DND-41 (cell line): ENCODE measurements at regions not wholly inside any gene's neighbourhood (a gene's known extent, or its start where the extent isn't known, plus 50 kb on each side); places are given as distances from the start of the nearest gene placed in this dataset.

Experiments used
- ATAC-seq: fragments of 200-7000 bp; cut with Tn5 transposase; 3 replicates; pipeline ENCODE4 v1.9.1; 2021; ENCODE audit warnings: low read depth; ENCODE audit not compliant: insufficient read depth
- DNase-seq: peaks from one replicate; pipeline ENCODE4 v3.0.0-alpha.2; 2020
- H2AFZ ChIP-seq: 2 replicates; pipeline ENCODE4 v1.6.0; 2012; ENCODE audit warnings: low read depth, low read length
- H3K27ac ChIP-seq: 2 replicates; pipeline ENCODE4 v1.5.1; 2012; ENCODE audit warnings: low read length, inconsistent platforms
- H3K27me3 ChIP-seq: fragments of 200-600 bp; sonication (generic); 2 replicates; pipeline ENCODE4 v1.6.0; 2012; ENCODE audit warnings: low read length, mild to moderate bottlenecking, inconsistent platforms; ENCODE audit not compliant: insufficient read depth, poor library complexity
- H3K36me3 ChIP-seq: 2 replicates; pipeline ENCODE4 v1.5.1; 2012; ENCODE audit warnings: low read length, inconsistent platforms; ENCODE audit not compliant: insufficient read depth
- H3K4me1 ChIP-seq: 2 replicates; pipeline ENCODE4 v1.5.1; 2012; ENCODE audit warnings: mild to moderate bottlenecking, low read length; ENCODE audit not compliant: insufficient read depth
- H3K4me2 ChIP-seq: 2 replicates; pipeline ENCODE4 v1.6.0; 2012; ENCODE audit warnings: mild to moderate bottlenecking, moderate library complexity, low read length, inconsistent platforms; ENCODE audit not compliant: insufficient read depth
- H3K4me3 ChIP-seq, 2 experiments: fragments of 200-600 bp in 1 of 2; shearing (Covaris generic) in 1 of 2; 2 replicates each; pipeline ENCODE4 v1.5.1; 2012 to 2016; ENCODE audit warnings: inconsistent platforms in 2 of 2, low read length in 2 of 2, mild to moderate bottlenecking in 2 of 2, low read depth in 1 of 2, moderate library complexity in 1 of 2
- H3K79me2 ChIP-seq: 2 replicates; pipeline ENCODE4 v1.6.0; 2012; ENCODE audit warnings: low read length, inconsistent platforms; ENCODE audit not compliant: insufficient read depth
- H3K9ac ChIP-seq: 2 replicates; pipeline ENCODE4 v1.6.0; 2012; ENCODE audit warnings: low read depth, mild to moderate bottlenecking, inconsistent platforms, low read length, moderate library complexity
- H3K9me3 ChIP-seq: 2 replicates; pipeline ENCODE4 v1.5.1; 2012; ENCODE audit warnings: low read length, moderate library complexity, mild to moderate bottlenecking, inconsistent platforms; ENCODE audit not compliant: insufficient read depth, severe bottlenecking
- H4K20me1 ChIP-seq: 2 replicates; pipeline ENCODE4 v1.6.0; 2012; ENCODE audit warnings: low read length; ENCODE audit not compliant: insufficient read depth
- EZH2 ChIP-seq: IDR thresholded peaks from 3 replicates; pipeline ENCODE4 v1.6.1; 2012; ENCODE audit warnings: borderline replicate concordance, low read depth, mild to moderate bottlenecking, moderate library complexity, low read length, inconsistent platforms; ENCODE audit not compliant: severe bottlenecking
- TF ChIP-seq, protein P1 (sequence below): IDR thresholded peaks from 2 replicates; pipeline ENCODE4 v1.5.1; 2012; ENCODE audit warnings: borderline replicate concordance, low read length, moderate library complexity, mild to moderate bottlenecking; ENCODE audit not compliant: poor library complexity, severe bottlenecking; ENCODE audit errors: extremely low read depth

DNA sequence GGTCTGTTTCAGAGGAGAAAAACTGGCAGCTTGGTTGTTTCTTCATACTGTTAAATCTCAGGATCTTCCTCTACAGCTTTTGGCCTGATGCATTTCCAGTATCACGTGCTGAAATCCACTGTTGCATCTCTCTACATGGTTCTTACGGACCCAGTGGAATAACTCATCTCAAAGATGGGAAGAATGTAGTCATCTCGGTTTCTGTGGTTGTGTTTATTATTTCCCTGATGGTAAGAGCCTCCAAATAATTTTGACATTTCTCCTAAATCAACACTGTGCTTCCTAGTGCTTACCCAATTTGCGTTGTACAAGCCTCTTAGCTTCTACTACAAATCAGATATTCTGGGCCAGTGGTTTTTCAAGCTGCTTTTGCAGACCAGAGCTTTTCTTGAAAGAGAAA is 812.8 kb downstream of the C12orf50 start:
- Histone ChIP-seq H3K4me1 (no peaks in the 10 kb centered on the region), H2AFZ (no peak overlapping the region)
- ATAC-seq = no peak

DNA sequence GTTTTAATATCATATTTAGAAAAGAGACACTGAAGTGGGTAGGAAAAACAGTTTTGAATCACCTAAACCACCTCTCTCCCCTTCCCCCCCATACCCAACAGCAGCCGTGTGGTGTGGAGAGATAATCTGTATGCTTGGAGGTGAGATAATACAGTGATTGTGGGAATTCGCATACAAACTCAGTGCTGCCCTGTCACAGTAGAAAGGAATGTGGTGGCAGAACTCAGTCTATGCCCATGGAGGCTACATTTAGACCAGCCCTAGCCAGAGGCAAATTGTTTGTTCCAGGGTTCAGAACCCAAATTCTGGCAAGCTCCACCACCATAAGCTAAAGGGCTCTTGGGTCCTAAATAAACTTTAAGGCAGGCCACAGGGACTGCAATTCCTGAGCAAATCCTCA is 827.0 kb downstream of the C12orf50 start:
- Histone ChIP-seq H3K36me3 (no peaks in the 10 kb centered on the region), H3K27ac (no peak overlapping the region), H3K79me2 (no peaks in the 10 kb centered on the region), H3K9ac (no peak overlapping the region), H4K20me1 (no peaks in the 10 kb centered on the region), H3K27me3 (no peaks in the 10 kb centered on the region), H2AFZ (no peak overlapping the region), H3K4me2 (no peak overlapping the region), H3K4me1 (no peaks in the 10 kb centered on the region), H3K4me3 (no peak overlapping the region), H3K9me3 (no peaks in the 10 kb centered on the region)
- ATAC-seq = no peak
- no peak for DNase-seq
- TF ChIP-seq, protein P1, sequence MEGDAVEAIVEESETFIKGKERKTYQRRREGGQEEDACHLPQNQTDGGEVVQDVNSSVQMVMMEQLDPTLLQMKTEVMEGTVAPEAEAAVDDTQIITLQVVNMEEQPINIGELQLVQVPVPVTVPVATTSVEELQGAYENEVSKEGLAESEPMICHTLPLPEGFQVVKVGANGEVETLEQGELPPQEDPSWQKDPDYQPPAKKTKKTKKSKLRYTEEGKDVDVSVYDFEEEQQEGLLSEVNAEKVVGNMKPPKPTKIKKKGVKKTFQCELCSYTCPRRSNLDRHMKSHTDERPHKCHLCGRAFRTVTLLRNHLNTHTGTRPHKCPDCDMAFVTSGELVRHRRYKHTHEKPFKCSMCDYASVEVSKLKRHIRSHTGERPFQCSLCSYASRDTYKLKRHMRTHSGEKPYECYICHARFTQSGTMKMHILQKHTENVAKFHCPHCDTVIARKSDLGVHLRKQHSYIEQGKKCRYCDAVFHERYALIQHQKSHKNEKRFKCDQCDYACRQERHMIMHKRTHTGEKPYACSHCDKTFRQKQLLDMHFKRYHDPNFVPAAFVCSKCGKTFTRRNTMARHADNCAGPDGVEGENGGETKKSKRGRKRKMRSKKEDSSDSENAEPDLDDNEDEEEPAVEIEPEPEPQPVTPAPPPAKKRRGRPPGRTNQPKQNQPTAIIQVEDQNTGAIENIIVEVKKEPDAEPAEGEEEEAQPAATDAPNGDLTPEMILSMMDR = no peak
- no peak for TF ChIP-seq EZH2

More for the DNA sequence above, 812.8 kb downstream of the C12orf50 start:
- Histone ChIP-seq H3K4me3 (no peak overlapping the region), H3K27ac (no peak overlapping the region), H3K79me2 (no peaks in the 10 kb centered on the region), H4K20me1 (no peaks in the 10 kb centered on the region), H3K36me3 (no peaks in the 10 kb centered on the region), H3K27me3 (no peaks in the 10 kb centered on the region), H3K4me2 (no peak overlapping the region), H3K9ac (no peak overlapping the region), H3K9me3 (no peaks in the 10 kb centered on the region)
- TF ChIP-seq, protein P1 = no peak
- no peak for TF ChIP-seq EZH2
- no peak for DNase-seq

DNA sequence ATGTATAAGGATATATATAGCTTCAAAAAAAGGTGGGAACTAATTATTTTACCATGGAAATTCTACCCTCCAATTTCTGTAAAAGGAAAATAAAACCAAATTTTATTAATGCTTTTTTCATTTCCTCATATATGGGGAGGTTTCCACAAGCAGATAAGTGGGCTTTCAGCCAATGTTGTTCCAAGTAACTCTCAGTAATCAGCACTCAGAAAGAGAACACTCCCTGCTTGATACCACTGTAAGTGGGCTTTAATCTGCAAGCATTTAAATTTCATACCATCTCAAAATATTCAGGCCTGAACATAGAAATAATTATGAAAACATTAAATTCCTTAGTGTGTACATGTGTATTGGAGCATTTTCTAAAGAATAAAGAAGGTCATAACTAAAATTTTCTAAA is 827.6 kb downstream of the C12orf50 start:
- ATAC-seq = no peak

More for the DNA sequence above, 827.6 kb downstream of the C12orf50 start:
- Histone ChIP-seq H3K27ac (no peak overlapping the region), H3K36me3 (no peaks in the 10 kb centered on the region), H4K20me1 (no peaks in the 10 kb centered on the region), H3K79me2 (no peaks in the 10 kb centered on the region), H3K4me2 (no peak overlapping the region), H3K9ac (no peak overlapping the region), H3K27me3 (no peaks in the 10 kb centered on the region), H3K4me1 (no peaks in the 10 kb centered on the region), H2AFZ (no peak overlapping the region), H3K4me3 (no peak overlapping the region), H3K9me3 (no peaks in the 10 kb centered on the region)
- no peak for DNase-seq
- TF ChIP-seq EZH2 = no peak
- TF ChIP-seq, protein P1 = no peak
